Spleen (tissue), 11 donors: ENCODE measurements at regions not wholly inside any gene's neighbourhood (a gene's known extent, or its start where the extent isn't known, plus 50 kb on each side); places are given as distances from the start of the nearest gene placed in this dataset.

Experiments used
- DNase-seq: peaks from one replicate; pipeline ENCODE4 v3.0.0-alpha.2; 2020
- H3K27ac ChIP-seq, 8 donors: fragments of 200-600 bp; sonication (generic) in 7 of 8; 1 replicate in 4 of 8; 2 replicates in 4 of 8; pipeline versions ENCODE4 v1.5.0 to v1.8.0; 2016 to 2021; ENCODE audit warnings: inconsistent platforms in 4 of 8, mild to moderate bottlenecking in 4 of 8, moderate library complexity in 1 of 8
- H3K27me3 ChIP-seq, 7 donors: fragments of 200-600 bp; sonication (generic) in 6 of 7; replicated peaks in 1 of 7; 1 replicate in 4 of 7; 2 replicates in 3 of 7; pipeline versions ENCODE4 v1.5.0 to v1.8.0; 2016 to 2021; ENCODE audit warnings: inconsistent platforms in 3 of 7, mild to moderate bottlenecking in 1 of 7
- H3K36me3 ChIP-seq, 6 donors: fragments of 200-600 bp; sonication (generic) in 5 of 6; 1 replicate in 4 of 6; 2 replicates in 2 of 6; pipeline versions ENCODE4 v1.5.0 to v1.8.0; 2016 to 2021; ENCODE audit warnings: inconsistent platforms in 2 of 6
- H3K4me1 ChIP-seq, 6 donors: fragments of 200-600 bp; sonication (generic) in 5 of 6; 1 replicate in 3 of 6; 2 replicates in 3 of 6; pipeline versions ENCODE4 v1.5.0 to v1.8.0; 2016 to 2021; ENCODE audit warnings: inconsistent platforms in 3 of 6
- H3K4me3 ChIP-seq, 8 donors: fragments of 200-600 bp; sonication (generic) in 7 of 8; 1 replicate in 4 of 8; 2 replicates in 4 of 8; pipeline versions ENCODE4 v1.5.0 to v1.8.0; 2016 to 2021; ENCODE audit warnings: inconsistent platforms in 4 of 8, mild to moderate bottlenecking in 4 of 8, moderate library complexity in 2 of 8
- H3K9me3 ChIP-seq, 8 donors: fragments of 200-600 bp; sonication (generic) in 7 of 8; 1 replicate in 4 of 8; 2 replicates in 4 of 8; pipeline versions ENCODE4 v1.5.0 to v1.8.0; 2016 to 2021; ENCODE audit warnings: inconsistent platforms in 4 of 8
- POLR2A ChIP-seq, 3 donors: fragments of 450-650 bp; IDR thresholded peaks; one replicate each; pipeline ENCODE4 v1.5.1; 2017; ENCODE audit warnings: antibody characterized with exemption in 3 of 3, mild to moderate bottlenecking in 1 of 3
- POLR2AphosphoS5 ChIP-seq, 3 donors: sonication (generic); formaldehyde crosslinking; IDR thresholded peaks; one replicate each; pipeline ENCODE4 v1.5.1; 2017; ENCODE audit warnings: antibody characterized with exemption in 3 of 3
- WGBS, 5 donors: extraction: QIAGEN DNeasy Blood & Tissue Kit in 3 of 5; methylation state at CpG; one replicate each; pipeline versions ENCODE4 v1.1.5 to v1.1.7; 2013 to 2018; 5-methylcytosine and 5-hydroxymethylcytosine counted together
- intact Hi-C: fragments of 100-400 bp; cut with DNase I; formaldehyde crosslinking; loops from one replicate; pipeline ENCODE4 v1.15.0; 2023; ENCODE audit warnings: low total_unique reads
- TF ChIP-seq, protein P1 (sequence below), 11 experiments: fragments of 200-600 bp in 7 of 11; fragments of 450-650 bp in 4 of 11; sonication (generic) in 4 of 11; IDR thresholded peaks in 8 of 11; conservative IDR thresholded peaks in 3 of 11; 1 replicate in 7 of 11; 2 replicates in 4 of 11; pipeline versions ENCODE4 v1.4.0 to v1.8.0; 2016 to 2021; ENCODE audit warnings: antibody characterized with exemption in 11 of 11, inconsistent platforms in 4 of 11, mild to moderate bottlenecking in 1 of 11
- donor health status: healthy with polysubstance abuse.
- donor health status: DM: no; HTN: no; CAD: no; lungs with moderate emphysema.
- donor health status: DM: no; HTN: no; CAD: no.
- donor health status: Bipolar disorder and iron deficiency.
- donor health status: healthy.
- donor health status: DM: no; HTN: no; CAD: no.
- donor health status: DM: yes; HTN: yes; CAD: no.

DNA sequence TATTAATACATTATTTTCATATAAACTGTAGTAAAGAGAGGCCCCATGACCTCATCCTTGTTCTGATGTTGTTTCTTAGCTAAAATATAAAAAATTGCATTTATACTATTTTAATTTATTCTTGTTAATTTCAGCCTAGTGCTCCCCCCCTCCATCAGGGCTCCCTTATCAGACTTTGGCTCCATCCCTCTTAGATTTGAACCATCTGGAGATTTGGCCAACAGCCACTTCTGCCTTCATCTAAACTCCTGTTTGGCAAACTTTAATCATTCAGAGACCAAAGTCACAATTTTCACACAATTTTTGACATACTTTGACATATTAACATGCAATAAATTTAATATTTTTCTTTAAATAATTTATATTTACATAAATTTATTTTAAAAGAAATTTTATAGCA, 569.3 kb downstream of the TDRD15 start:
- TF ChIP-seq POLR2AphosphoS5 (IDR thresholded peaks at IDR 0.05), result no peak
- no peak for TF ChIP-seq POLR2A (IDR thresholded peaks at IDR 0.05)
- TF ChIP-seq, protein P1, sequence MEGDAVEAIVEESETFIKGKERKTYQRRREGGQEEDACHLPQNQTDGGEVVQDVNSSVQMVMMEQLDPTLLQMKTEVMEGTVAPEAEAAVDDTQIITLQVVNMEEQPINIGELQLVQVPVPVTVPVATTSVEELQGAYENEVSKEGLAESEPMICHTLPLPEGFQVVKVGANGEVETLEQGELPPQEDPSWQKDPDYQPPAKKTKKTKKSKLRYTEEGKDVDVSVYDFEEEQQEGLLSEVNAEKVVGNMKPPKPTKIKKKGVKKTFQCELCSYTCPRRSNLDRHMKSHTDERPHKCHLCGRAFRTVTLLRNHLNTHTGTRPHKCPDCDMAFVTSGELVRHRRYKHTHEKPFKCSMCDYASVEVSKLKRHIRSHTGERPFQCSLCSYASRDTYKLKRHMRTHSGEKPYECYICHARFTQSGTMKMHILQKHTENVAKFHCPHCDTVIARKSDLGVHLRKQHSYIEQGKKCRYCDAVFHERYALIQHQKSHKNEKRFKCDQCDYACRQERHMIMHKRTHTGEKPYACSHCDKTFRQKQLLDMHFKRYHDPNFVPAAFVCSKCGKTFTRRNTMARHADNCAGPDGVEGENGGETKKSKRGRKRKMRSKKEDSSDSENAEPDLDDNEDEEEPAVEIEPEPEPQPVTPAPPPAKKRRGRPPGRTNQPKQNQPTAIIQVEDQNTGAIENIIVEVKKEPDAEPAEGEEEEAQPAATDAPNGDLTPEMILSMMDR (IDR thresholded peaks at IDR 0.05 in 8 of 11, conservative IDR thresholded peaks at IDR 0.05 in 3 of 11), result no peak
- no peak overlapping the region for H3K4me3 ChIP-seq
- H3K36me3 ChIP-seq, result no peaks in the 10 kb centered on the region
- intact Hi-C loops, result no loop called here
- H3K4me1 ChIP-seq, result no peaks in the 10 kb centered on the region
- DNase-seq, result no peak
- no peaks in the 10 kb centered on the region for H3K27me3 ChIP-seq
- peaks cover 0 to 6% (median 0%) of the 10 kb centered on the region in 8 donors for H3K9me3 ChIP-seq
- H3K27ac ChIP-seq, result no peak overlapping the region

DNA sequence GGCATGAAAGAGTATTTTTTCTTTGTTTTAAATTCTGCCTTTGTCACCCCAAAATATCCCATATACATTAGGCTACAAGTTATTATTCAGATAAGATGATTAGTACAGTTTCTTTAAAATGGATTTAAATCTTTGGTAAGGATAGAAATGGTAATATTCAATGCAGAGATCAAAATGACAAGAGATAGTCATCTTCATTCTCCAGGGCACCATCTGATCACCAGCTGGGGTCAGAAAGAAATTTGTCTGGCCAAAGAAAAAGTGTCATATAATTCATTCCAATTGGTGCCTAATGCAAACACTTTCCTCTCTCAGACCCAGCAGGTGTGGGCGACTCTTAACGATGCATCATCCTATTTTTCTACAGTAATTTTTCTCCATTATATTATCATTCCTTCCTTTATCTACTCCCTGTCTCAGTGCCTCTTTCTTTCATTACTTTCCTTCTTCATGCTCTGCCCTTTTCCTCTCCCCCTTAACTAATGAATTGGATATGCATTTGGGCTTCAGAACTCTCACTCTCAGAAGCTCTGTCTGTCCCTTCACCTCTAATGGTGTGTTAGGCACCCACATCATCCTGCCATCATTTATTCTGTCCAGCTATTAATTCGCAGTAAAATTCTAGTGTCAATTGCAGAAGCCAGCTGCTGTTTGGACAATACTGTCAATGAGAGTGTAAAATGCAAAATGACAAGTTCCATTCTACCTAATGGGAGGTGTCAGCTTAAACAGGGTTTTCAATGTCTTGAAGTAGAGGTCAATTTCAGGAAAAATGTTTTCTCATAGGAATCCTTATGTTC, 570.5 kb downstream of the TDRD15 start:
- Histone ChIP-seq H3K4me3 (no peak overlapping the region), H3K9me3 (peaks cover 0 to under 1% (median 0%) of the 10 kb centered on the region in 8 donors), H3K27me3 (no peaks in the 10 kb centered on the region), H3K27ac (no peak overlapping the region), H3K36me3 (no peaks in the 10 kb centered on the region), H3K4me1 (no peaks in the 10 kb centered on the region)
- no peak for DNase-seq
- intact Hi-C loops, result no loop called here
- 81 to 92% (median 88%) methylated on average over 3 of the region's 3 CpGs for whole genome bisulfite sequencing, 5 donors
- TF ChIP-seq POLR2A (IDR thresholded peaks at IDR 0.05), result no peak
- TF ChIP-seq, protein P1 (IDR thresholded peaks at IDR 0.05 in 8 of 11, conservative IDR thresholded peaks at IDR 0.05 in 3 of 11), result no peak
- TF ChIP-seq POLR2AphosphoS5 (IDR thresholded peaks at IDR 0.05), result no peak

GRCh38 chr2:21696900-21697299, 573.1 kb downstream of the TDRD15 start:
- H3K4me3 ChIP-seq, result no peak overlapping the region
- WGBS, 5 donors, result 61 to 85% (median 67%) methylated on average over 4 of the region's 4 CpGs
- DNase-seq, result no peak
- TF ChIP-seq POLR2AphosphoS5 (IDR thresholded peaks at IDR 0.05) (no peak), POLR2A (IDR thresholded peaks at IDR 0.05) (no peak)
- TF ChIP-seq, protein P1 (IDR thresholded peaks at IDR 0.05 in 8 of 11, conservative IDR thresholded peaks at IDR 0.05 in 3 of 11), result no peak
- H3K9me3 ChIP-seq, result no peaks in the 10 kb centered on the region
- H3K36me3 ChIP-seq, result no peaks in the 10 kb centered on the region
- no peaks in the 10 kb centered on the region for H3K4me1 ChIP-seq
- H3K27ac ChIP-seq, result no peak overlapping the region
- H3K27me3 ChIP-seq, result no peaks in the 10 kb centered on the region
- intact Hi-C loops, result no loop called here

- no peak for DNase-seq
- Histone ChIP-seq H3K4me3 (no peak overlapping the region), H3K27me3 (no peaks in the 10 kb centered on the region), H3K4me1 (no peaks in the 10 kb centered on the region), H3K27ac (no peak overlapping the region), H3K9me3 (no peaks in the 10 kb centered on the region), H3K36me3 (no peaks in the 10 kb centered on the region)
- intact Hi-C loops, result no loop called here
- no peak for TF ChIP-seq POLR2A (IDR thresholded peaks at IDR 0.05)
- no peak for TF ChIP-seq POLR2AphosphoS5 (IDR thresholded peaks at IDR 0.05)
- TF ChIP-seq, protein P1 (IDR thresholded peaks at IDR 0.05 in 8 of 11, conservative IDR thresholded peaks at IDR 0.05 in 3 of 11), result no peak
Measured at GRCh38 chr2:21700644-21701043, 576.9 kb downstream of the TDRD15 start.
